ENCODE measurements at regions not wholly inside any gene's neighbourhood (a gene's known extent, or its start where the extent isn't known, plus 50 kb on each side); places are given as distances from the start of the nearest gene placed in this dataset.

DNA sequence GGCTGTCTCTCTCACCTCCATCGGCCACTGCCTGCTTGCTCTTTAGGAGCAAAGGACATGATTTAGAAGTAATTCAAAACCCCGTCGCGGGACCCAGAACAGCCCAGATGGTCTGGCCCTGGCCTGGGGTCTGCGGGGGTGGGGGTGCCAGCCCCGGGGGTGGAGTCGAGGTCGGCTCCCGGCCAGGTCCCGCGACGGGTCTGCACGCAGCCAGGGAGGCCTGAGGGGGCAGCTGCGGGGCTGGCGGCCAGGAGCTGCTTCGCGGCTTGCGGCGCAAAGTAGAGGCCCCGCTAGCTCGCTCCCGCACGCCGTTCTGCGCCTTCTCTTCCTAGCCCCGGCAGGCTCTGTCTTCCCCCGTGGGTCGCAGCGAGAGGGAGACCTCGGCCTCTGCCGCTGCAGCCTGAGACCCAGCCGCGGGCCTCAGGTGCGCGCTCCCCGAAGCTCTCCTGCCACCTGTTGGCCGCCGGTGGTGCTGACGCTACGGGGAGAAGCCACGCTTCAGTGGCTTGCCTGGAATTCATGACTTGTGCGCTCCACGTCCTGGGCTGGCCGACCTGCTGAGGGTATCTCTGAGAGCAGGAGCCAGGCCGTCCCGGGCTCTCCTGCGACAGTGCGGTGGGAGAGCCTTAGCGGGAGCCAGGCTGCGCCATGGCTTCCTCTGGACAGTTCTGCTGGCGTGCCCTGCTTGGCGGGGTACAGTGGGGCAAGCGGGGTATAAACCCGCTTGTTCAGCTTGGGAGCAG, 157.2 kb upstream of the PITX1 start (continued):
- TF ChIP-seq ZNF30 (CRISPR knock-in tag; IDR thresholded peaks at IDR 0.05) (no peak), RBM39 (IDR thresholded peaks at IDR 0.05; ENCODE audit: low read depth, low read length, poor library complexity, severe bottlenecking) (no peak), ZNF446 (CRISPR knock-in tag; IDR thresholded peaks at IDR 0.05) (no peak), ZNF746 (CRISPR knock-in tag; IDR thresholded peaks at IDR 0.05) (no peak), NR2F1 (CRISPR knock-in tag; IDR thresholded peaks at IDR 0.05) (no peak), HMG20A (CRISPR knock-in tag; IDR thresholded peaks at IDR 0.05; ENCODE audit: borderline replicate concordance) (no peak; the same call in 1 of the 2 replicates), ZNF136 (CRISPR knock-in tag; IDR thresholded peaks at IDR 0.05; ENCODE audit: low read depth) (no peak), YY1 (IDR thresholded peaks at IDR 0.05; ENCODE audit: insufficient read depth, insufficient replicate concordance, low read depth, low read length) (peak; percentile 52), MXD4 (CRISPR knock-in tag; IDR thresholded peaks at IDR 0.05) (no peak; the same call in 1 of the 2 replicates), EEA1 (CRISPR knock-in tag; IDR thresholded peaks at IDR 0.05; ENCODE audit: borderline replicate concordance) (no peak), ADNP (CRISPR knock-in tag; IDR thresholded peaks at IDR 0.05) (peak; percentile 52; the same call in 1 of the 2 replicates), ZNF883 (CRISPR knock-in tag; IDR thresholded peaks at IDR 0.05; ENCODE audit: not compliant biosample characterization) (peak; percentile 59), RELA (CRISPR knock-in tag; IDR thresholded peaks at IDR 0.05) (no peak), LCORL (IDR thresholded peaks at IDR 0.05) (no peak), LCORL (CRISPR knock-in tag; IDR thresholded peaks at IDR 0.05) (no peak; the same call in 1 of the 2 replicates)
- TF ChIP-seq, protein P1, sequence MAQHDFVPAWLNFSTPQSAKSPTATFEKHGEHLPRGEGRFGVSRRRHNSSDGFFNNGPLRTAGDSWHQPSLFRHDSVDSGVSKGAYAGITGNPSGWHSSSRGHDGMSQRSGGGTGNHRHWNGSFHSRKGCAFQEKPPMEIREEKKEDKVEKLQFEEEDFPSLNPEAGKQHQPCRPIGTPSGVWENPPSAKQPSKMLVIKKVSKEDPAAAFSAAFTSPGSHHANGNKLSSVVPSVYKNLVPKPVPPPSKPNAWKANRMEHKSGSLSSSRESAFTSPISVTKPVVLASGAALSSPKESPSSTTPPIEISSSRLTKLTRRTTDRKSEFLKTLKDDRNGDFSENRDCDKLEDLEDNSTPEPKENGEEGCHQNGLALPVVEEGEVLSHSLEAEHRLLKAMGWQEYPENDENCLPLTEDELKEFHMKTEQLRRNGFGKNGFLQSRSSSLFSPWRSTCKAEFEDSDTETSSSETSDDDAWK (CRISPR knock-in tag; IDR thresholded peaks at IDR 0.05): no peak
- TF ChIP-seq, protein P2, sequence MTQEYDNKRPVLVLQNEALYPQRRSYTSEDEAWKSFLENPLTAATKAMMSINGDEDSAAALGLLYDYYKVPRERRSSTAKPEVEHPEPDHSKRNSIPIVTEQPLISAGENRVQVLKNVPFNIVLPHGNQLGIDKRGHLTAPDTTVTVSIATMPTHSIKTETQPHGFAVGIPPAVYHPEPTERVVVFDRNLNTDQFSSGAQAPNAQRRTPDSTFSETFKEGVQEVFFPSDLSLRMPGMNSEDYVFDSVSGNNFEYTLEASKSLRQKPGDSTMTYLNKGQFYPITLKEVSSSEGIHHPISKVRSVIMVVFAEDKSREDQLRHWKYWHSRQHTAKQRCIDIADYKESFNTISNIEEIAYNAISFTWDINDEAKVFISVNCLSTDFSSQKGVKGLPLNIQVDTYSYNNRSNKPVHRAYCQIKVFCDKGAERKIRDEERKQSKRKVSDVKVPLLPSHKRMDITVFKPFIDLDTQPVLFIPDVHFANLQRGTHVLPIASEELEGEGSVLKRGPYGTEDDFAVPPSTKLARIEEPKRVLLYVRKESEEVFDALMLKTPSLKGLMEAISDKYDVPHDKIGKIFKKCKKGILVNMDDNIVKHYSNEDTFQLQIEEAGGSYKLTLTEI (CRISPR knock-in tag; conservative IDR thresholded peaks at IDR 0.05): no peak
- TF ChIP-seq, protein P3, sequence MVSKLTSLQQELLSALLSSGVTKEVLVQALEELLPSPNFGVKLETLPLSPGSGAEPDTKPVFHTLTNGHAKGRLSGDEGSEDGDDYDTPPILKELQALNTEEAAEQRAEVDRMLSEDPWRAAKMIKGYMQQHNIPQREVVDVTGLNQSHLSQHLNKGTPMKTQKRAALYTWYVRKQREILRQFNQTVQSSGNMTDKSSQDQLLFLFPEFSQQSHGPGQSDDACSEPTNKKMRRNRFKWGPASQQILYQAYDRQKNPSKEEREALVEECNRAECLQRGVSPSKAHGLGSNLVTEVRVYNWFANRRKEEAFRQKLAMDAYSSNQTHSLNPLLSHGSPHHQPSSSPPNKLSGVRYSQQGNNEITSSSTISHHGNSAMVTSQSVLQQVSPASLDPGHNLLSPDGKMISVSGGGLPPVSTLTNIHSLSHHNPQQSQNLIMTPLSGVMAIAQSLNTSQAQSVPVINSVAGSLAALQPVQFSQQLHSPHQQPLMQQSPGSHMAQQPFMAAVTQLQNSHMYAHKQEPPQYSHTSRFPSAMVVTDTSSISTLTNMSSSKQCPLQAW (CRISPR knock-in tag; IDR thresholded peaks at IDR 0.05): peak; percentile 83; the same call in 1 of the 2 replicates
- TF ChIP-seq, protein P4, sequence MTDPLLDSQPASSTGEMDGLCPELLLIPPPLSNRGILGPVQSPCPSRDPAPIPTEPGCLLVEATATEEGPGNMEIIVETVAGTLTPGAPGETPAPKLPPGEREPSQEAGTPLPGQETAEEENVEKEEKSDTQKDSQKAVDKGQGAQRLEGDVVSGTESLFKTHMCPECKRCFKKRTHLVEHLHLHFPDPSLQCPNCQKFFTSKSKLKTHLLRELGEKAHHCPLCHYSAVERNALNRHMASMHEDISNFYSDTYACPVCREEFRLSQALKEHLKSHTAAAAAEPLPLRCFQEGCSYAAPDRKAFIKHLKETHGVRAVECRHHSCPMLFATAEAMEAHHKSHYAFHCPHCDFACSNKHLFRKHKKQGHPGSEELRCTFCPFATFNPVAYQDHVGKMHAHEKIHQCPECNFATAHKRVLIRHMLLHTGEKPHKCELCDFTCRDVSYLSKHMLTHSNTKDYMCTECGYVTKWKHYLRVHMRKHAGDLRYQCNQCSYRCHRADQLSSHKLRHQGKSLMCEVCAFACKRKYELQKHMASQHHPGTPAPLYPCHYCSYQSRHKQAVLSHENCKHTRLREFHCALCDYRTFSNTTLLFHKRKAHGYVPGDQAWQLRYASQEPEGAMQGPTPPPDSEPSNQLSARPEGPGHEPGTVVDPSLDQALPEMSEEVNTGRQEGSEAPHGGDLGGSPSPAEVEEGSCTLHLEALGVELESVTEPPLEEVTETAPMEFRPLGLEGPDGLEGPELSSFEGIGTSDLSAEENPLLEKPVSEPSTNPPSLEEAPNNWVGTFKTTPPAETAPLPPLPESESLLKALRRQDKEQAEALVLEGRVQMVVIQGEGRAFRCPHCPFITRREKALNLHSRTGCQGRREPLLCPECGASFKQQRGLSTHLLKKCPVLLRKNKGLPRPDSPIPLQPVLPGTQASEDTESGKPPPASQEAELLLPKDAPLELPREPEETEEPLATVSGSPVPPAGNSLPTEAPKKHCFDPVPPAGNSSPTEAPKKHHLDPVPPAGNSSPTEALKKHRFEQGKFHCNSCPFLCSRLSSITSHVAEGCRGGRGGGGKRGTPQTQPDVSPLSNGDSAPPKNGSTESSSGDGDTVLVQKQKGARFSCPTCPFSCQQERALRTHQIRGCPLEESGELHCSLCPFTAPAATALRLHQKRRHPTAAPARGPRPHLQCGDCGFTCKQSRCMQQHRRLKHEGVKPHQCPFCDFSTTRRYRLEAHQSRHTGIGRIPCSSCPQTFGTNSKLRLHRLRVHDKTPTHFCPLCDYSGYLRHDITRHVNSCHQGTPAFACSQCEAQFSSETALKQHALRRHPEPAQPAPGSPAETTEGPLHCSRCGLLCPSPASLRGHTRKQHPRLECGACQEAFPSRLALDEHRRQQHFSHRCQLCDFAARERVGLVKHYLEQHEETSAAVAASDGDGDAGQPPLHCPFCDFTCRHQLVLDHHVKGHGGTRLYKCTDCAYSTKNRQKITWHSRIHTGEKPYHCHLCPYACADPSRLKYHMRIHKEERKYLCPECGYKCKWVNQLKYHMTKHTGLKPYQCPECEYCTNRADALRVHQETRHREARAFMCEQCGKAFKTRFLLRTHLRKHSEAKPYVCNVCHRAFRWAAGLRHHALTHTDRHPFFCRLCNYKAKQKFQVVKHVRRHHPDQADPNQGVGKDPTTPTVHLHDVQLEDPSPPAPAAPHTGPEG (CRISPR knock-in tag; IDR thresholded peaks at IDR 0.05): peak; percentile 55

Measured in HepG2 (cell line).